ENCODE measurements at regions not wholly inside any gene's neighbourhood (a gene's known extent, or its start where the extent isn't known, plus 50 kb on each side); places are given as distances from the start of the nearest gene placed in this dataset.

- TF ChIP-seq, protein P1, sequence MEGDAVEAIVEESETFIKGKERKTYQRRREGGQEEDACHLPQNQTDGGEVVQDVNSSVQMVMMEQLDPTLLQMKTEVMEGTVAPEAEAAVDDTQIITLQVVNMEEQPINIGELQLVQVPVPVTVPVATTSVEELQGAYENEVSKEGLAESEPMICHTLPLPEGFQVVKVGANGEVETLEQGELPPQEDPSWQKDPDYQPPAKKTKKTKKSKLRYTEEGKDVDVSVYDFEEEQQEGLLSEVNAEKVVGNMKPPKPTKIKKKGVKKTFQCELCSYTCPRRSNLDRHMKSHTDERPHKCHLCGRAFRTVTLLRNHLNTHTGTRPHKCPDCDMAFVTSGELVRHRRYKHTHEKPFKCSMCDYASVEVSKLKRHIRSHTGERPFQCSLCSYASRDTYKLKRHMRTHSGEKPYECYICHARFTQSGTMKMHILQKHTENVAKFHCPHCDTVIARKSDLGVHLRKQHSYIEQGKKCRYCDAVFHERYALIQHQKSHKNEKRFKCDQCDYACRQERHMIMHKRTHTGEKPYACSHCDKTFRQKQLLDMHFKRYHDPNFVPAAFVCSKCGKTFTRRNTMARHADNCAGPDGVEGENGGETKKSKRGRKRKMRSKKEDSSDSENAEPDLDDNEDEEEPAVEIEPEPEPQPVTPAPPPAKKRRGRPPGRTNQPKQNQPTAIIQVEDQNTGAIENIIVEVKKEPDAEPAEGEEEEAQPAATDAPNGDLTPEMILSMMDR (IDR thresholded peaks at IDR 0.05; ENCODE audit: low read depth, low read length, poor library complexity, severe bottlenecking) = no peak
- no peak for TF ChIP-seq EZH2phosphoT487 (IDR thresholded peaks at IDR 0.05; ENCODE audit: borderline replicate concordance, low read length)
These were observed 252.8 kb downstream of the B3GLCT start for GRCh38 chr13:31452525-31452924.
